Astrocyte (in vitro differentiated cells and primary cell): ENCODE measurements at regions not wholly inside any gene's neighbourhood (a gene's known extent, or its start where the extent isn't known, plus 50 kb on each side); places are given as distances from the start of the nearest gene placed in this dataset.

Experiments used
- DNase-seq: peaks from one replicate; pipeline ENCODE4 v3.0.0-alpha.2; 2010; ENCODE audit warnings: low read depth
- FAIRE-seq: peaks from 2 replicates; lab custom pipeline; 2011; peaks lifted over from hg19 to GRCh38; lab: Jason Lieb, UNC
- H2AFZ ChIP-seq: 2 replicates; pipeline ENCODE4 v1.6.0; 2012; ENCODE audit warnings: low read depth, low read length, inconsistent platforms
- H3K27ac ChIP-seq: 2 replicates; pipeline ENCODE4 v1.5.1; 2011; ENCODE audit warnings: low read depth, low read length, inconsistent platforms
- H3K27me3 ChIP-seq: 2 replicates; pipeline ENCODE4 v1.6.0; 2011; ENCODE audit warnings: low read length, inconsistent platforms; ENCODE audit not compliant: insufficient read depth
- H3K36me3 ChIP-seq: 2 replicates; pipeline ENCODE4 v1.5.1; 2011; ENCODE audit warnings: low read length, inconsistent platforms; ENCODE audit not compliant: insufficient read depth
- H3K4me1 ChIP-seq: 2 replicates; pipeline ENCODE4 v1.5.1; 2011; ENCODE audit warnings: low read length, inconsistent platforms; ENCODE audit not compliant: insufficient read depth
- H3K4me2 ChIP-seq: 2 replicates; pipeline ENCODE4 v1.6.0; 2012; ENCODE audit warnings: low read length, inconsistent platforms
- H3K4me3 ChIP-seq: 2 replicates; pipeline ENCODE4 v1.5.1; 2011; ENCODE audit warnings: low read depth, mild to moderate bottlenecking, low read length, inconsistent platforms; ENCODE audit not compliant: insufficient read depth
- H3K79me2 ChIP-seq: 2 replicates; pipeline ENCODE4 v1.6.0; 2012; ENCODE audit warnings: mild to moderate bottlenecking, low read length, inconsistent platforms; ENCODE audit not compliant: insufficient read depth
- H3K9ac ChIP-seq: 2 replicates; pipeline ENCODE4 v1.6.0; 2012; ENCODE audit warnings: mild to moderate bottlenecking, low read length, inconsistent platforms
- H3K9me3 ChIP-seq: 2 replicates; pipeline ENCODE4 v1.5.1; 2012; ENCODE audit warnings: low read depth, mild to moderate bottlenecking, low read length, inconsistent platforms; ENCODE audit not compliant: insufficient read depth
- H4K20me1 ChIP-seq: 2 replicates; pipeline ENCODE4 v1.6.0; 2012; ENCODE audit warnings: low read length, inconsistent platforms; ENCODE audit not compliant: insufficient read depth
- H3K27ac Mint-ChIP-seq: one replicate; pipeline ENCODE4 v1.8.0; 2021; ENCODE audit warnings: mild to moderate bottlenecking, mixed read lengths; ENCODE audit not compliant: unreplicated experiment
- H3K27me3 Mint-ChIP-seq: one replicate; pipeline ENCODE4 v1.8.0; 2021; ENCODE audit warnings: low read depth, mixed read lengths; ENCODE audit not compliant: unreplicated experiment
- H3K36me3 Mint-ChIP-seq: one replicate; pipeline ENCODE4 v1.8.0; 2021; ENCODE audit warnings: low read depth, mixed read lengths; ENCODE audit not compliant: unreplicated experiment
- H3K4me1 Mint-ChIP-seq: one replicate; pipeline ENCODE4 v1.8.0; 2021; ENCODE audit warnings: low read depth, mixed read lengths; ENCODE audit not compliant: unreplicated experiment
- H3K4me3 Mint-ChIP-seq: one replicate; pipeline ENCODE4 v1.8.0; 2021; ENCODE audit warnings: mild to moderate bottlenecking, moderate library complexity, mixed read lengths; ENCODE audit not compliant: unreplicated experiment
- H3K9me3 Mint-ChIP-seq: one replicate; pipeline ENCODE4 v1.8.0; 2021; ENCODE audit warnings: mild to moderate bottlenecking, mixed read lengths; ENCODE audit not compliant: unreplicated experiment
- EZH2 ChIP-seq: IDR thresholded peaks from 2 replicates; pipeline ENCODE4 v1.6.1; 2012; ENCODE audit warnings: mild to moderate bottlenecking, low read length, inconsistent platforms; ENCODE audit not compliant: insufficient read depth
- TF ChIP-seq, protein P1 (sequence below): IDR thresholded peaks from 2 replicates; pipeline ENCODE4 v1.5.1; 2011; ENCODE audit warnings: low read depth, mild to moderate bottlenecking, inconsistent platforms, low read length, moderate library complexity; ENCODE audit not compliant: insufficient read depth

GRCh38 chr14:73771848-73772638 lies 57.9 kb upstream of the PNMA1 start:
- peaks cover 86% of the 10 kb centered on the region for H4K20me1 ChIP-seq
- H3K4me2 ChIP-seq = peak overlapping the region; percentile 7
- no peak overlapping the region for H2AFZ ChIP-seq
- peak overlapping the region; percentile 12 for H3K27ac ChIP-seq
- peak overlapping the region; percentile 53 for H3K27ac Mint-ChIP-seq
- no peaks in the 10 kb centered on the region for H3K36me3 ChIP-seq
- peaks cover 3% of the 10 kb centered on the region for H3K36me3 Mint-ChIP-seq
- no peak overlapping the region for H3K4me3 Mint-ChIP-seq
- no peaks in the 10 kb centered on the region for H3K9me3 Mint-ChIP-seq
- FAIRE-seq (no peak), DNase-seq (peak; percentile 79)
- H3K9ac ChIP-seq = no peak overlapping the region
- no peaks in the 10 kb centered on the region for H3K27me3 Mint-ChIP-seq
- H3K4me1 Mint-ChIP-seq = peaks cover 26% of the 10 kb centered on the region
- peaks cover 21% of the 10 kb centered on the region for H3K4me1 ChIP-seq
- peaks cover 95% of the 10 kb centered on the region for H3K79me2 ChIP-seq
- H3K9me3 ChIP-seq = no peaks in the 10 kb centered on the region
- H3K4me3 ChIP-seq = no peak overlapping the region
- no peaks in the 10 kb centered on the region for H3K27me3 ChIP-seq
- no peak for TF ChIP-seq EZH2
- TF ChIP-seq, protein P1, sequence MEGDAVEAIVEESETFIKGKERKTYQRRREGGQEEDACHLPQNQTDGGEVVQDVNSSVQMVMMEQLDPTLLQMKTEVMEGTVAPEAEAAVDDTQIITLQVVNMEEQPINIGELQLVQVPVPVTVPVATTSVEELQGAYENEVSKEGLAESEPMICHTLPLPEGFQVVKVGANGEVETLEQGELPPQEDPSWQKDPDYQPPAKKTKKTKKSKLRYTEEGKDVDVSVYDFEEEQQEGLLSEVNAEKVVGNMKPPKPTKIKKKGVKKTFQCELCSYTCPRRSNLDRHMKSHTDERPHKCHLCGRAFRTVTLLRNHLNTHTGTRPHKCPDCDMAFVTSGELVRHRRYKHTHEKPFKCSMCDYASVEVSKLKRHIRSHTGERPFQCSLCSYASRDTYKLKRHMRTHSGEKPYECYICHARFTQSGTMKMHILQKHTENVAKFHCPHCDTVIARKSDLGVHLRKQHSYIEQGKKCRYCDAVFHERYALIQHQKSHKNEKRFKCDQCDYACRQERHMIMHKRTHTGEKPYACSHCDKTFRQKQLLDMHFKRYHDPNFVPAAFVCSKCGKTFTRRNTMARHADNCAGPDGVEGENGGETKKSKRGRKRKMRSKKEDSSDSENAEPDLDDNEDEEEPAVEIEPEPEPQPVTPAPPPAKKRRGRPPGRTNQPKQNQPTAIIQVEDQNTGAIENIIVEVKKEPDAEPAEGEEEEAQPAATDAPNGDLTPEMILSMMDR = no peak

GRCh38 chr14:73770977-73771847 lies 57.0 kb upstream of the PNMA1 start:
- no peak for DNase-seq
- no peak overlapping the region for H3K9ac ChIP-seq
- no peak for FAIRE-seq

More at GRCh38 chr14:73770977-73771847, 57.0 kb upstream of the PNMA1 start:
- H3K9me3 Mint-ChIP-seq = no peaks in the 10 kb centered on the region
- Histone ChIP-seq H3K4me1 (peaks cover 21% of the 10 kb centered on the region), H3K9me3 (no peaks in the 10 kb centered on the region), H4K20me1 (peaks cover 83% of the 10 kb centered on the region), H3K27ac (no peak overlapping the region), H3K27me3 (no peaks in the 10 kb centered on the region), H2AFZ (no peak overlapping the region), H3K4me2 (peak overlapping the region; percentile 7), H3K4me3 (no peak overlapping the region), H3K79me2 (peaks cover 95% of the 10 kb centered on the region), H3K36me3 (no peaks in the 10 kb centered on the region)
- peak overlapping the region; percentile 53 for H3K27ac Mint-ChIP-seq
- H3K4me1 Mint-ChIP-seq = peaks cover 26% of the 10 kb centered on the region
- H3K4me3 Mint-ChIP-seq = no peak overlapping the region
- no peak for TF ChIP-seq EZH2
- TF ChIP-seq, protein P1 = no peak
- H3K27me3 Mint-ChIP-seq = no peaks in the 10 kb centered on the region
- peaks cover 3% of the 10 kb centered on the region for H3K36me3 Mint-ChIP-seq
